ENCODE measurements at regions not wholly inside any gene's neighbourhood (a gene's known extent, or its start where the extent isn't known, plus 50 kb on each side); places are given as distances from the start of the nearest gene placed in this dataset.

GRCh38 chr3:5431146-5431545 lies 243.6 kb downstream of the EDEM1 start:
- TF ChIP-seq, protein P1, sequence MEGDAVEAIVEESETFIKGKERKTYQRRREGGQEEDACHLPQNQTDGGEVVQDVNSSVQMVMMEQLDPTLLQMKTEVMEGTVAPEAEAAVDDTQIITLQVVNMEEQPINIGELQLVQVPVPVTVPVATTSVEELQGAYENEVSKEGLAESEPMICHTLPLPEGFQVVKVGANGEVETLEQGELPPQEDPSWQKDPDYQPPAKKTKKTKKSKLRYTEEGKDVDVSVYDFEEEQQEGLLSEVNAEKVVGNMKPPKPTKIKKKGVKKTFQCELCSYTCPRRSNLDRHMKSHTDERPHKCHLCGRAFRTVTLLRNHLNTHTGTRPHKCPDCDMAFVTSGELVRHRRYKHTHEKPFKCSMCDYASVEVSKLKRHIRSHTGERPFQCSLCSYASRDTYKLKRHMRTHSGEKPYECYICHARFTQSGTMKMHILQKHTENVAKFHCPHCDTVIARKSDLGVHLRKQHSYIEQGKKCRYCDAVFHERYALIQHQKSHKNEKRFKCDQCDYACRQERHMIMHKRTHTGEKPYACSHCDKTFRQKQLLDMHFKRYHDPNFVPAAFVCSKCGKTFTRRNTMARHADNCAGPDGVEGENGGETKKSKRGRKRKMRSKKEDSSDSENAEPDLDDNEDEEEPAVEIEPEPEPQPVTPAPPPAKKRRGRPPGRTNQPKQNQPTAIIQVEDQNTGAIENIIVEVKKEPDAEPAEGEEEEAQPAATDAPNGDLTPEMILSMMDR (conservative IDR thresholded peaks at IDR 0.05) = no peak
- no peak for TF ChIP-seq EZH2 (IDR thresholded peaks at IDR 0.05; ENCODE audit: low read depth)
